GM12873 (cell line): ENCODE measurements at regions not wholly inside any gene's neighbourhood (a gene's known extent, or its start where the extent isn't known, plus 50 kb on each side); places are given as distances from the start of the nearest gene placed in this dataset.

Experiments used
- CTCF ChIP-seq: IDR thresholded peaks from 2 replicates; pipeline ENCODE4 v1.5.1; 2012; ENCODE audit warnings: low read depth, mild to moderate bottlenecking, moderate library complexity, low read length, control low read depth; ENCODE audit not compliant: insufficient read depth; ENCODE audit errors: missing control alignments

DNA sequence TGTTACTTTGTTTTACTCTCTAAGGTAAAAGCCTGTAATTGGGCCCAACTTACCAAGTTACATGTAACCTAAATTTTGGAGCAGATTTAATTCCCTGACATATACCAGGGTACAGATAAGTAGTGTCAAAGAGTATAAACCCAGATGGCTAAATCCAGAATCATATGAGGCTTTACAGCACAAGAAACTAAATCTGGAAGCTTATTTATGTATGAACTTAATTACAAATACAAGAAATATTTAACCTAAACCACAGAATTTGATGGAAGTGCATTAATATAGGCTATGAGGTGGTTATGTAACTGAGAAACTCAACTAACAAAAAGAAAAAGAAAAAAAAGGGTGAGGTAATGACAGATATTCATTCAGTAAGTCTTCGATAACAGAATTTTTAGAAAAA lies 930.2 kb upstream of the ALCAM start:
- TF ChIP-seq CTCF, result no peak

GRCh38 chr3:104437131-104437750 lies 929.5 kb upstream of the ALCAM start:
- TF ChIP-seq CTCF, result no peak

- TF ChIP-seq CTCF, result no peak
These were observed 928.8 kb upstream of the ALCAM start for GRCh38 chr3:104437891-104438290.

DNA sequence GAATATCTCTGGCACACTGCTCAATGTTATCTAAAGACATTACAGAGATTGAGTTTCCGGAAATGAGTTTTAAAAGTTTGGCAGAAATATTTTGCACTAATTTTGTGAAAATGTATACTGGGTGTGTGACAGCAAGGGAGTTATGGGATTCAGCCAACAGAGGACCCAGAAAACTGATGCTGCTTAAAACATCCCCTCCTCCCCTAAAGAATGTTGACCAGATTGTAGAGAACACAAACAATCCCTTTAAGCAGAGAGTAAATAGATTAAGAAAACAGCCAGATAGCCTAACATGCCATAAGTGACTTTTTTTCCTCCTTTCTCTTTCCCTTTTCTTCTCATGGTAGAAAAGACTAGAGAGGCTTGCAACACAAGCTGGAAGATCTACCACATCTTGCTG lies 928.0 kb upstream of the ALCAM start:
- TF ChIP-seq CTCF, result no peak

- TF ChIP-seq CTCF, result no peak
These were observed 919.0 kb upstream of the ALCAM start for GRCh38 chr3:104447681-104448080.

- TF ChIP-seq CTCF, result no peak
These were observed 914.0 kb upstream of the ALCAM start for GRCh38 chr3:104452697-104453096.

DNA sequence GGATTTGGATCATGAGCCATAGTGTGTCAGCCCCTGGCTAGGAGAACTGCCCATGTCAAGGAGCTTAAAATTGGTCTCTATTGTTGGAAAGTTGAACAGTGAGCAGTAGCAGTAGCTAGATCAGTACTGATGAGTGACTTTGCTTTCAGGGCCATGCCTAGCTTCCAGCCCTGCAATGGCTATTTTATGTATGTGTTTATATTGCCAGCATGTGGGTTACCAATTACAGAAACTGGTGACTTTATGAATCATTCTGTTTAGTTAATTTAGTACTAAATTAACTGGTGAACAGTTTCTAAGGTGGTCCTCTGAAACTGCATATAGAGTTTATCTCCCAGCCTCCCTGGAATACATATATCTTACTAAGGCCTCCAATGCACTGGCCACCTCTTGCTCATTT lies 908.1 kb upstream of the ALCAM start:
- no peak for TF ChIP-seq CTCF
